HG03097 (cell line): ENCODE measurements at regions not wholly inside any gene's neighbourhood (a gene's known extent, or its start where the extent isn't known, plus 50 kb on each side); places are given as distances from the start of the nearest gene placed in this dataset.
A peak's percentile ranks its signal among the peaks of the same experiment; 100 is the strongest.

Source experiments
- ATAC-seq: cut with Tn5 transposase; IDR thresholded peaks from one replicate; pipeline ENCODE4 v1.9.1; 2021; ENCODE audit not compliant: unreplicated experiment, low FRiP score

GRCh38 chrX:113770806-113771205 is 813.1 kb upstream of the HTR2C start:
- no peak for ATAC-seq

- ATAC-seq = no peak
These were observed 813.8 kb upstream of the HTR2C start for GRCh38 chrX:113770071-113770470.

- ATAC-seq = no peak
These were observed 824.5 kb upstream of the HTR2C start for GRCh38 chrX:113759422-113759821.

- no peak for ATAC-seq
These were observed 836.5 kb upstream of the HTR2C start for GRCh38 chrX:113747274-113747973.

DNA sequence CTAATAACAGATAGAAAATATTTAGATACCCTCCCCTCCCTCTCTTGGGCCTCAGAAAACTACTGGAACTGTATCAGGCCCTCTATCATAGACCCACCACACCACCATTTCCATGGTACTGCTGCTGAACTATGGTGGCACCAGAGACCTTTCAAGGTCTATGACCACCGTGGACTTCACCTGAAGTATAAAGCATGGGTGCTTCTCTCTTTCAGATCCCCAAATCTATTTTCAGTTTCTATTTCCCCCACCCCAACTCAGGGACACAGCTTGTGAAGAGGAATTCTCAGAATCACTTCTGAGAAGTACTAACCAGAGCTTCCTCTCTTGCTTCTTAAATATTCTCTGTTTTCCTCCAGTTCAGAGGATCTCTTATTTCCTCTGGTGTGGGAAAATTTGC is 840.8 kb upstream of the HTR2C start:
- ATAC-seq = peak; percentile 75

DNA sequence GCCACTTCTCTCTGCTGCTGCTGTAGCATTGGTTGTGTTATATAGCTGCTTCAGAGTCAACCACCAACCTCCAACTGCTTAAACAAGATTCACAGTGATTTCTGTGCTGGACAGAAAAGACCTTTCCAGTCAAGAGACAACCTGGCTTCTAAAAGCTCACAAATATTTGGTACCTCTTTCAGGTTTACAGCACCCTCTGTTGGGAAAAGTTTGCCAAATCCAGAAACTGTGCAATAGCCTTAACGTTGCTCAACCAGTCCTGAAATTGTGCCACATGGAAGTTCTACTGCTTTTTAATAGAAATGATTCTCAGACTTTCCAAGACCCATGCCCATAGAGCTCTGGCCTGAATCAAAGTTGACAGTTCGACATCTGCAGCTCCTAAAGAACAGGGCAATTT is 842.1 kb upstream of the HTR2C start:
- no peak for ATAC-seq

GRCh38 chrX:113728937-113729336 is 854.9 kb upstream of the HTR2C start:
- no peak for ATAC-seq

DNA sequence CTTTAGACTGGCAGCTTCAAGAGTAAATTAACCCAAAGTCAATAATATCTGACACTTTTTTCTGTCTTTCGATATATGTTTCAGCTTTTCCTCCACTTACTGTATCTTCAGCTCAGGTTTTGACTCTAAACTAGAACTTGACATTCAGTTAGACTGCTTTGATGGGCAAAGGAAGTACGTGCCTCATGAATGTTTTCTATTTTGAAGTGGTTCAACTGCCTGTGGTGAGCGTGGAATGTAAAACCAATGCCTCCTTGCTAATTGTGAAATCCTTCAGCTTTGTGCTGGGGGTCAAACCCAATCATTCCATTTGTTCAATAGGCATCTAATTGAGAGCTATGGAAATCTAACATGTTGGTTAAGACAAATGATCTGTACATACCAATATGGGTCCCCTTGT is 857.0 kb upstream of the HTR2C start:
- no peak for ATAC-seq

- ATAC-seq = no peak
These were observed 857.4 kb upstream of the HTR2C start for GRCh38 chrX:113726466-113726865.

- ATAC-seq = no peak
These were observed 857.9 kb upstream of the HTR2C start for GRCh38 chrX:113726009-113726408.

GRCh38 chrX:113699939-113700338 is 859.3 kb upstream of the AMOT start:
- ATAC-seq = no peak

GRCh38 chrX:113675278-113675677 is 834.6 kb upstream of the AMOT start:
- no peak for ATAC-seq

DNA sequence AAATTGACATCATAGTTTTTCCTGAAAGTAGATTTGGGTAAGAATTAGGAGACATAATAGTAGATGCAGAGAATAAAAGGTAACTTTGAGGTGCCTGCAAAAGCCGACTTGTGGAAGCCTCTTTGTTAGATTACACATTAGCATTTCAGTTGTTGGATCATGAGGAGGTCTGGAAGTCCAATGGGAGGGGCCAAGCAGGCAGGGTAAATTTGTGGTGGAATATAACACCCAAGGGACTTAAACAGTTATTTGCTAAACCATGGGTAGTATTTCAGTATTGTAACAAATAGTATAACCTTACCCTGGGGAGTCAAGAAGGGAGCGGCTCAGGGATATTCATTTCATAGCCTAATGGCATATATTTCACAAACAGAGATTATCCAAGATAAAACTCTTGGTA is 810.7 kb upstream of the AMOT start:
- no peak for ATAC-seq

DNA sequence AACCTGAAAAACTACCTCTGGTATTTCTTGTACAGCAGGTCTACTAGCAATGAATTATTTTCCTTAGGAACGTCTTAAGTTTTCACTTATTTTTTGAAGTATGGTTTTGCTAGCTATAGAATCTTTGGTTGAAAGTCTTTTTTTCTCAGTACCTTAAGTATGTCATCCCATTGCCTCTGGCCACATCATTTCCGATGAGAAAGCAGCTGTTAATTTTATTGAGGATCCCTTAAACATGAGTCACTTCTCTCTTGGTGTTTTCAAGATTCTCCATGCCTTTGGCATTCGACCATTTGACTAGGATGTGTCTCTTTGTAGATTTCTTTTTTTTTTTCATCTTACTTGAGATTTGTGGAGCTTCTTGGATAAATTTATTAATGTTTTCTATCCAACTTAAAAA is 803.8 kb upstream of the AMOT start:
- no peak for ATAC-seq

DNA sequence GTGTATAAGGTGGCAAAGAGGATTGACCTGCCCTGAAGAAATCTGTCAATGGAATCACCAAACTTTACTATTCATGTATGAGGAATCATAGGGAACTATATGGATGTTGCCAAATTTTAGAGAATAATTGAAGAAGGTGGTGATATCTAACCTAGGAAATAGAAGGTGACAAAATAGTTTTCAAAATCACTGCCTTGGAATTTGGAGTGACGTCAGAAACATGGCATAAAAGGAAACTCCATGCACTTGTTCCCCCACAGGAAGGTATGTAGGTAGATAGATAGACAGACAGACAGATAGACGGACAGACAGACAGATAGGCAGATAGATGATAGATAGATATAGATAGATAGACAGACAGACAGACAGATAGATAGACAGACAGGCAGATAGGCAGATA is 793.9 kb upstream of the AMOT start:
- ATAC-seq = no peak

DNA sequence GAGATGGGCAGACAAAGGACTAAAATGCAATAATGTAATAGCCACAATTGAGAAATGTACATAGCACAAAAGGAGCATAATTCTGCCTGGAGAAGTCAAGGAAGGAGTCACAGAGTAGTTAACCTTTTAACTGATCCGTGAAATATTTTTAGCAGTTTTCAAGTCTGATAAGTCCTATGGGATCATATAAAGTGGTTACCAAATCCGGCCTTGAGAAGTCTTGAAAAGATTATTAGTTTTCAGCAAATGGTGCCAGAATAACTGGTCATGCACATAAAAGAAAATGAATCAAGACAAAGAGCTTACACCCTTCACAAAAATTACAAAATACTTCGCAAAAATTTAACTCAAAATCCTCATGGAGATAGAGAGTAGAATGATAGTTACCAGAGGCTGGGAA is 788.7 kb upstream of the AMOT start:
- no peak for ATAC-seq

DNA sequence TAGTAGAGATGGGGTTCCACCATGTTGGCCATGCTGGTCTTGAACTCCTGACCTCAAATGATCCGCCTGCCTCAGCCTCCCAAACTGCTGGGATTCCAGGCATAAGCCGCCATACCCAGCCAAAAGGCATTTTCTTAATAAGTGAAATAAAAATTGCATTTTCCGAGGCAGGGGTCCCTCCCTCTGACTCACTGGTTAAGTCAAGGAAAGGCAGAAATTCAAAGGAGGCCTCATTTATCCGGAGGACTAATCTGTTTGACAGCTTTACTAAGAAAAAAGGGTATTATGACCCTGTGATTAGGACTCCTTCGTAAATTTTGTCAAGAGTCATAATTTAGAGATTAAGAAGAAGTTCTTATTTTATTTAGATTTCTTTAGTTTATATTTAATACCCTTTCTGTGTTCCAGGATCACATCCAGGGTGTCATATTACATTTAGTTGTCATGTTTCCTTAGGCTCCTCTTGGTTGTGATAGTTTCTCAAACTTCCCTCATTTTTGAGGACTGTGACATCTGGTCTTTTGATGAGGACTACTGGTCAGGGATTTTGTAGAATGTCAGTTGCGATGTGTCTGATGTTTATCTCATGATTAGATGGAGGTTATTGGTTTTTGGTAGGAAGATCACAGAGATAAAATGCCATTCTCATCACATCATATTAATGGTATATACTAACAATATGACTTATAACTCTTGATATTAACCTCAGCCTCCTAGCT is 753.7 kb upstream of the AMOT start:
- no peak for ATAC-seq

- ATAC-seq = no peak
These were observed 745.8 kb upstream of the AMOT start for GRCh38 chrX:113586281-113586898.

GRCh38 chrX:113580486-113580885 is 739.9 kb upstream of the AMOT start:
- ATAC-seq = no peak

DNA sequence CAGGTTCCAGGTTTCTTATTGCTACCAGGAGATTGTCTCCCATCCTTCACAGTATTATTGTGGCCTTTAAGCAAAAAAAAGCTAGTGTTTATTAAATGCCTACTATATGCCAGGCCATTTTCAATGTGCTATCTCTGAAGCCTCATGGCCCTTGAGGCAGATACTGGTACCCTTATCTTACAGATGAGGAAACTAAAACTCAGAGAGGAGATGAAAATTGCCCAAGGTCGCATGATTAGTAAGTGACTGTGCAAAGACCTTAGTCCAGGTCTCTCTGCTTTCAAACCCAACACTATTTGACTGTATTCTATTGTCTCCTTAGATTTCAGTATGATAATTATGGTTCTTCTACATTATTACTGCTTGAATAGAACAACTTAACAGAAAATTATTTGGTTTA is 717.9 kb upstream of the AMOT start:
- ATAC-seq = no peak

DNA sequence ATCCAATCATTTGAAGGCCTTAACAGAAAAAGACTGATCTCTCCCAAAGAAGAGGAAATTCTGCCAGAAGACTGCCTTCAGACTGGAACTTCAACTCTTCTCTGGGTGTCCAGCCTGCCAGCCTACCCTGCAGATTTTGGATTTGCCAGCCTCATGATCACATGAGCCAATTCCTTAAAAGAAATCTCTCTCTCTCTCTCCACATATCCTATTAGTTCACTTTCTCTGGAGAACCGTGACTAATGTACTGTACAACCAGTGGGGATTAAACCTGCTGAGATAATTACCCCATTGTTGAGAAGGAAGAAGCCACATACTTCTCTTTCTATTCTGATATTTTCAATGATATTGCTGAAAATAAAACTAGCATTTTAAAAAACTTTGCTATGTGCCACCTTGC is 711.3 kb upstream of the AMOT start:
- ATAC-seq = no peak
